NK-92 treated with Interleukin-12 subunit alpha and Interleukin-12 subunit beta, amount 100 ng/mL, for 24 hours (cell line): ENCODE measurements at regions not wholly inside any gene's neighbourhood (a gene's known extent, or its start where the extent isn't known, plus 50 kb on each side); places are given as distances from the start of the nearest gene placed in this dataset.

Source experiments
- DNase-seq: peaks from one replicate; lab custom pipeline; 2025; lab: John Stamatoyannopoulos, UW

DNA sequence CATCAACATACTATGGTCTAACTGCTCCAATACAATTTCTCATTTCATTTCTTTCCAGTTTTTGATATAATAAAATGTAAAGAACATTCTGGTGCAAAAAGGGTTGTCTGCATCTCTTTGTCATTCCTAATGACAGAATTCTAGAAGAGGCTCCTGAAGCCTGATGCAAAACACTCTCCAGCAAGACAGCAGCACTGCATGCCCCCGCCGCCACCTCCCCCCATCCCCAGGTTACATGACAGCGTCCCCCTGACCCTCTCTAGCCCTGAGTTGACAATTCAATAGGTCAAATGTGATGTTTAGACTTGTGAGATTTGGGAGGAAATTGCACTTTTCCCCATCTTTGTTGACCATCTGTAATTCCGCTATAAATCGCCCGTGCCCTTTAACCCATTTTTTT, 64.6 kb upstream of the C1orf21 start:
- no peak for DNase-seq

- no peak for DNase-seq
Observed at GRCh38 chr1:184324972-184325371, 61.9 kb upstream of the C1orf21 start.

DNA sequence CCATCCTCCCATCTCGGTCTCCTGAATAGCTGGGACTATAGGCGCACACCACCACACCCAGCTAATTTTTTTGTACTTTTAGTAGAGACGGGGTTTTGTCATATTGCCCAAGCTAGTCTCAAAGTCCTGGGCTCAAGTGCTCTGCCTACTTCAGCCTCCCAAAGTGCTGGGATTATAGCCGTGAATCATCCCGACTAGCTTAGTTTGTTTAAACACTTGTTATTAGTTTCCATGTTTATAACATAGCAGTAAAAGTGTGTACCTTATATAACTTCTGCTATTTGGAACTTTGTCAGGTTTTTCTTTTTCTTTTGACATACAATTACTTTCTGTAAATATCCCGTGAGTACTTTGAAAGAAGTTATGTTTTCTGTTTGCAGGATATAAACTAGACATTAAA, 60.6 kb upstream of the C1orf21 start:
- no peak for DNase-seq

- DNase-seq = no peak
Observed at GRCh38 chr1:184329245-184329953, 57.4 kb upstream of the C1orf21 start.

DNA sequence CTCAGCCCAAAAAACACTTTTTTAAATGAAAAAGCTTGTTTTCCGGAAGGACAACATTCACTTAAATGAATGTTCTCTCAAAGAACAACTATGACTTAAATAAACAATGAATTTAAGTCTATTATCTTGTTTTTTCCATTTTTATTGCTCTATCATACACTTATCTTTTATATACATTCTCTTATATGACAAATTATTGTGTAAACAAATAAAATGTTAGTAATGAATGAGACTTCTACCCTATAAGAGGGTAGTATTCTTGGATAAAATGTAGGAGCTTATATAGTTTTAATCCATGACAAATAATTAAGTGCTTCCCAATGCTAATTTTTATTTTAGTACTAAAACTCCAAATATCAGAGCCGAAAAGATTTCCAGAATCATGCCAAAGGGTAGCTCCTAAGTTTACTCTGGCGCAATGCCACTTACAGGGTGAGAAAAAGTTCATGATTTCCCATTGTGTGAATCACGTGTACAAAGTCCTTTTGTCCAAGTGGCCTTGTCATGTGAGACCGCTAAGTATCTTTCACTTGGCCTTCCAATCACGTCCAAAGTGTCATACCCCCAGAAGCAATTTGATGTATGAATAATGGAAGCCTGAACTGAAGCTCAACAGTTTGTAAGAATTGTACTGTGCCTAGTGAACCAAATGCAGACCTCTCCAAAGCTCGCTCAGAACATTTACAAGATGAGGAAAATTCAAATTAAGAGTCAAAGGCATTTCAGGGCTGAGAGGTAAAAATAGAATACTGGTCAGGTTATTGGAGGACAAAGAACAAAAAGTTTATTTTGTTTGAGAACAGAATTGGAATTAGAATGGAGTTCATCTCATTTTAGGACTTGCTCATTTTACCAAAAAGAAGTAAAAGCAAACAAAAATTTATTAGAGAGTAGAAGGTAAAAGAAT, 56.6 kb upstream of the C1orf21 start:
- DNase-seq = no peak

DNA sequence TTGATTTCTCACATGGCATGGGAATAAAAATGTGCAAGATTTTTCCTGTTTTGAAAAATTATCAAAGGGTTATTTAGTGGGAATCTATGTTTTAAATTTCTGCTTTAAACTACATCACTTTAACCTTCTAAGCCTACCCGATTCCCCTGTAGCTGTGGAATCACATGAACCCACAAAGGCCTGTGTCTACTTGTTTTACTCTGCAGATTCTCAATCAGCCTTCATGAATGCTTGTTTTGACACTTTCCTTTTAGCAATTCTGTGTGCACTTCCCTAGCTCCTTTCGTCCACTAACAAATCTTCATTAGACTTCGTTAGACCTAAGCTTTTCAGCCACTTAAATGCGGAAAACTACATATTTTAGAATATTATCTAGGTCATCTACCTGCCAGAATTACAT, 56.0 kb upstream of the C1orf21 start:
- no peak for DNase-seq
